ENCODE measurements at regions not wholly inside any gene's neighbourhood (a gene's known extent, or its start where the extent isn't known, plus 50 kb on each side); places are given as distances from the start of the nearest gene placed in this dataset.
"Not testable (repeated sequence)": the region's sequence is repeated elsewhere in the genome, so short reads cannot be mapped to it uniquely, and the experiment has no call there.

DNA sequence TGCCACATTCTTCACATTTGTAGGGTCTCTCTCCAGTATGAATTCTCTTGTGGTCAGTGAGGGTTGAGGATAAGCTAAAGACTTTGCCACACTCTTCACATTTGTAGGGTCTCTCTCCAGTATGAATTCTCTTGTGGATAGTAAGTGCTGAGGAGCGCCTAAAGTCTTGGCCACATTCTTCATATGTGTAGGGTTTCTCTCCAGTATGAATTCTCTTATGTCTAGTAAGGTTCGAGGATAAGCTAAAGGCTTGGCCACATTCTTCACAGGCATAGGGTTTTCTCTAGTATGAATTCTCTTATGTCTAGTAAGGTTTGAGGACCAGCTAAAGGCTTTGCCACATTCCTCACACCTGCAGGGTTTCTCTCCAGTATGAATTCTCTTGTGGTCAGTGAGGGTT is 706.9 kb upstream of the ZNF722 start:
- H3K27ac ChIP-seq (ENCODE audit: low read depth, low read length); H3K9ac ChIP-seq (ENCODE audit: low read length); H3K36me3 ChIP-seq (ENCODE audit: control insufficient read depth, insufficient read depth, low read length): not testable (repeated sequence)

DNA sequence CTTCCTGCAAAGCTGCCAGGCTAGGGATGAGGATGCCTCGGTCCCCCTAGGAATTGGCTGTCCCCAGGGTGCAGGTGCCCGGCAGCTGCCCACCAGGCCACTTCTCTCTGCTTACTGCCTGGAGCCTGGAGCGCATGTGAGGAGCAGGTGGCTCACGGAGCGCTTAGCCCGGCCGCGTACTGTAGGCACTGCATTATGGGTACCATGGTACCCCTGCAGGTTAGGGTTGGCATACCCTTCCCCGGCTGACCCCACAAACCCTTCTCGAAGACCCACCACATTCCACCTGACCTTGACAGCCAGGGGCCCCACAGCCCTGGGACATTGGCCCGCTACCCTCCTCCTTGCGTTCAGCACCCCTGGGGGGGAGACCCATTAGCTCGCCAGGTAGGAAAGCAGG is 681.1 kb upstream of the ZNF722 start:
- H3K27ac ChIP-seq (ENCODE audit: low read depth, low read length), result not testable (repeated sequence)

More for the DNA sequence above, 706.9 kb upstream of the ZNF722 start:
- H3K4me1 ChIP-seq (ENCODE audit: control insufficient read depth, insufficient read depth, low read length); H3K4me3 ChIP-seq (ENCODE audit: low read depth, low read length); H3K9me3 ChIP-seq (ENCODE audit: control insufficient read depth, insufficient read depth, low read depth, low read length); H3K27me3 ChIP-seq (ENCODE audit: control insufficient read depth, insufficient read depth, low read length): not testable (repeated sequence)

GRCh38 chr7:63348755-63349408 is 649.8 kb upstream of the ZNF722 start:
- not testable (repeated sequence) for H3K27me3 ChIP-seq (ENCODE audit: control insufficient read depth, insufficient read depth, low read length); H3K27ac ChIP-seq (ENCODE audit: low read depth, low read length); H3K9ac ChIP-seq (ENCODE audit: low read length)

More for the DNA sequence above, 681.1 kb upstream of the ZNF722 start:
- H3K36me3 ChIP-seq (ENCODE audit: control insufficient read depth, insufficient read depth, low read length); H3K9me3 ChIP-seq (ENCODE audit: control insufficient read depth, insufficient read depth, low read depth, low read length); H3K27me3 ChIP-seq (ENCODE audit: control insufficient read depth, insufficient read depth, low read length); H3K4me1 ChIP-seq (ENCODE audit: control insufficient read depth, insufficient read depth, low read length); H3K4me3 ChIP-seq (ENCODE audit: low read depth, low read length); H3K9ac ChIP-seq (ENCODE audit: low read length): not testable (repeated sequence)

GRCh38 chr7:63376873-63377272 is 621.8 kb upstream of the ZNF722 start:
- Histone ChIP-seq H3K4me1 (ENCODE audit: control insufficient read depth, insufficient read depth, low read length) (no peaks in the 10 kb centered on the region), H3K9ac (ENCODE audit: low read length) (no peak overlapping the region), H3K36me3 (ENCODE audit: control insufficient read depth, insufficient read depth, low read length) (no peaks in the 10 kb centered on the region), H3K9me3 (ENCODE audit: control insufficient read depth, insufficient read depth, low read depth, low read length) (peaks cover 60% of the 10 kb centered on the region), H3K4me3 (ENCODE audit: low read depth, low read length) (no peak overlapping the region), H3K27me3 (ENCODE audit: control insufficient read depth, insufficient read depth, low read length) (no peaks in the 10 kb centered on the region), H3K27ac (ENCODE audit: low read depth, low read length) (no peak overlapping the region)

More at GRCh38 chr7:63348755-63349408, 649.8 kb upstream of the ZNF722 start:
- H3K4me3 ChIP-seq (ENCODE audit: low read depth, low read length); H3K36me3 ChIP-seq (ENCODE audit: control insufficient read depth, insufficient read depth, low read length); H3K9me3 ChIP-seq (ENCODE audit: control insufficient read depth, insufficient read depth, low read depth, low read length); H3K4me1 ChIP-seq (ENCODE audit: control insufficient read depth, insufficient read depth, low read length): not testable (repeated sequence)

DNA sequence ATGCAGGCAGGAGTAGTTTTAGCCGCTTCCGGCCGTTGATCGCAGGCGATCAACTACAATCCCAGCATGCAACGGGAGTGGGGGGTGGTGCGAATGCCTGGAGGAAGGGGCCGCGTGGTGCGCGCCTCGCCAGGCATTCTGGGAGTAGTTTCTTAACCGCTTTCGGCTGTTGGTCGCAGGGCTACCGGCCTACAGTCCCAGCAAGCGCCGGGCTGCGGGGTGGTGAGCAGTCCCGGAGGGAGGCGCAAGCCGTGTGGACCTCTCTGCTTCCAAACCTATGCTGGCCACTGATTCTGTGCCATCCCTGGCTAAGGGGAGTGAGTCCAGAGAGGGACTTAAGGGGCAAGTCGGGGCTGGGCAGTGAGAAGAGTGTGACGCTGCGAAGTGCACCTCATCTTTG is 604.5 kb upstream of the ZNF722 start:
- H3K4me3 ChIP-seq (ENCODE audit: low read depth, low read length); H3K4me1 ChIP-seq (ENCODE audit: control insufficient read depth, insufficient read depth, low read length); H3K27ac ChIP-seq (ENCODE audit: low read depth, low read length); H3K9ac ChIP-seq (ENCODE audit: low read length); H3K36me3 ChIP-seq (ENCODE audit: control insufficient read depth, insufficient read depth, low read length); H3K27me3 ChIP-seq (ENCODE audit: control insufficient read depth, insufficient read depth, low read length); H3K9me3 ChIP-seq (ENCODE audit: control insufficient read depth, insufficient read depth, low read depth, low read length): not testable (repeated sequence)

DNA sequence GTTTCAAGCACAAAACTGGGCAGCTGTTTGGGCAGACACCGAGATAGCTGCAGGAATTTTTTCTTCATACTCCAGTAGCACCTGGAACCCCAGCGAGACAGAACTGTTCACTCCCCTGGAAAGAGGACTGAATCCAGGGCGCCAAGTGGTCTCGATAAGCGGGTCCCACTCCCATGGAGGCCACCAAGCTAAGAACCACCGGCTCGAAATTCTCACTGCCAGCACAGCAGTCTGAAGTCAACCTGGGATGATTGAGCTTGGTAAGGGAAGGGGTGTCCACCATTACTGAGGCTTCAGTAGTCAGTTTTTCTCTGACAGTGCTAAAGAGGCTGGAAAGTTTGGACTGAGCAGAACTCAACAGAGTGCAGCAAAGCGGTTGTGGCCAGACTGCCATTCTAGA is 590.8 kb upstream of the ZNF722 start:
- not testable (repeated sequence) for H3K9ac ChIP-seq (ENCODE audit: low read length); H3K27ac ChIP-seq (ENCODE audit: low read depth, low read length); H3K36me3 ChIP-seq (ENCODE audit: control insufficient read depth, insufficient read depth, low read length); H3K27me3 ChIP-seq (ENCODE audit: control insufficient read depth, insufficient read depth, low read length); H3K4me1 ChIP-seq (ENCODE audit: control insufficient read depth, insufficient read depth, low read length); H3K9me3 ChIP-seq (ENCODE audit: control insufficient read depth, insufficient read depth, low read depth, low read length); H3K4me3 ChIP-seq (ENCODE audit: low read depth, low read length)

All from HUES6 (cell line).